Tibial nerve (tissue), 4 donors: ENCODE measurements at regions not wholly inside any gene's neighbourhood (a gene's known extent, or its start where the extent isn't known, plus 50 kb on each side); places are given as distances from the start of the nearest gene placed in this dataset.

Experiments
- DNase-seq, 2 donors: peaks; one replicate each; pipeline ENCODE4 v3.0.0-alpha.2; 2019; ENCODE audit warnings: low spot score in 2 of 2
- H3K27ac ChIP-seq, 4 donors: fragments of 200-600 bp; sonication (generic) in 3 of 4; one replicate each; pipeline ENCODE4 v1.5.1; 2017 to 2019; ENCODE audit warnings: mild to moderate bottlenecking in 1 of 4
- H3K27me3 ChIP-seq, 2 donors: fragments of 200-600 bp; sonication (generic) in 1 of 2; one replicate each; pipeline versions ENCODE4 v1.5.1 to v1.6.0; 2017 to 2019
- H3K36me3 ChIP-seq, 3 donors: fragments of 200-600 bp; sonication (generic); one replicate each; pipeline ENCODE4 v1.5.1; 2018 to 2019
- H3K4me1 ChIP-seq, 4 donors: fragments of 200-600 bp; sonication (generic) in 3 of 4; one replicate each; pipeline ENCODE4 v1.5.1; 2017 to 2019
- H3K4me3 ChIP-seq, 4 donors: fragments of 200-600 bp; sonication (generic) in 3 of 4; one replicate each; pipeline ENCODE4 v1.5.1; 2017 to 2019; ENCODE audit warnings: mild to moderate bottlenecking in 1 of 4, moderate library complexity in 1 of 4
- H3K9me3 ChIP-seq, 4 donors: fragments of 200-600 bp; sonication (generic) in 3 of 4; one replicate each; pipeline ENCODE4 v1.5.1; 2017 to 2019
- EP300 ChIP-seq, 2 donors: sonication (generic); formaldehyde crosslinking; IDR thresholded peaks; one replicate each; pipeline ENCODE4 v1.6.1; 2017; ENCODE audit warnings: antibody characterized with exemption in 2 of 2, mild to moderate bottlenecking in 1 of 2
- POLR2A ChIP-seq, 2 donors: fragments of 450-650 bp; IDR thresholded peaks; one replicate each; pipeline ENCODE4 v1.6.1; 2017; ENCODE audit warnings: antibody characterized with exemption in 2 of 2, mild to moderate bottlenecking in 2 of 2, moderate library complexity in 2 of 2
- WGBS, 2 donors: methylation state at CpG; one replicate each; pipeline ENCODE4 v1.1.5; 2018; 5-methylcytosine and 5-hydroxymethylcytosine counted together
- TF ChIP-seq, protein P1 (sequence below), 5 experiments: fragments of 200-600 bp in 3 of 5; fragments of 450-650 bp in 2 of 5; sonication (generic) in 3 of 5; IDR thresholded peaks; one replicate each; pipeline ENCODE4 v1.5.1; 2016 to 2019; ENCODE audit warnings: antibody characterized with exemption in 5 of 5, mild to moderate bottlenecking in 3 of 5, moderate library complexity in 2 of 5

GRCh38 chr13:105565136-105565727 is 970.2 kb downstream of the EFNB2 start:
- no peak for DNase-seq
- TF ChIP-seq, protein P1, sequence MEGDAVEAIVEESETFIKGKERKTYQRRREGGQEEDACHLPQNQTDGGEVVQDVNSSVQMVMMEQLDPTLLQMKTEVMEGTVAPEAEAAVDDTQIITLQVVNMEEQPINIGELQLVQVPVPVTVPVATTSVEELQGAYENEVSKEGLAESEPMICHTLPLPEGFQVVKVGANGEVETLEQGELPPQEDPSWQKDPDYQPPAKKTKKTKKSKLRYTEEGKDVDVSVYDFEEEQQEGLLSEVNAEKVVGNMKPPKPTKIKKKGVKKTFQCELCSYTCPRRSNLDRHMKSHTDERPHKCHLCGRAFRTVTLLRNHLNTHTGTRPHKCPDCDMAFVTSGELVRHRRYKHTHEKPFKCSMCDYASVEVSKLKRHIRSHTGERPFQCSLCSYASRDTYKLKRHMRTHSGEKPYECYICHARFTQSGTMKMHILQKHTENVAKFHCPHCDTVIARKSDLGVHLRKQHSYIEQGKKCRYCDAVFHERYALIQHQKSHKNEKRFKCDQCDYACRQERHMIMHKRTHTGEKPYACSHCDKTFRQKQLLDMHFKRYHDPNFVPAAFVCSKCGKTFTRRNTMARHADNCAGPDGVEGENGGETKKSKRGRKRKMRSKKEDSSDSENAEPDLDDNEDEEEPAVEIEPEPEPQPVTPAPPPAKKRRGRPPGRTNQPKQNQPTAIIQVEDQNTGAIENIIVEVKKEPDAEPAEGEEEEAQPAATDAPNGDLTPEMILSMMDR (IDR thresholded peaks at IDR 0.05), result no peak
- TF ChIP-seq EP300 (IDR thresholded peaks at IDR 0.05) (no peak), POLR2A (IDR thresholded peaks at IDR 0.05) (no peak)
- WGBS, 2 donors, result 53 to 57% methylated on average over 3 of the region's 3 CpGs
- Histone ChIP-seq H3K27ac (no peak overlapping the region), H3K9me3 (no peaks in the 10 kb centered on the region), H3K4me3 (no peak overlapping the region), H3K4me1 (no peaks in the 10 kb centered on the region), H3K36me3 (no peaks in the 10 kb centered on the region), H3K27me3 (no peaks in the 10 kb centered on the region)

DNA sequence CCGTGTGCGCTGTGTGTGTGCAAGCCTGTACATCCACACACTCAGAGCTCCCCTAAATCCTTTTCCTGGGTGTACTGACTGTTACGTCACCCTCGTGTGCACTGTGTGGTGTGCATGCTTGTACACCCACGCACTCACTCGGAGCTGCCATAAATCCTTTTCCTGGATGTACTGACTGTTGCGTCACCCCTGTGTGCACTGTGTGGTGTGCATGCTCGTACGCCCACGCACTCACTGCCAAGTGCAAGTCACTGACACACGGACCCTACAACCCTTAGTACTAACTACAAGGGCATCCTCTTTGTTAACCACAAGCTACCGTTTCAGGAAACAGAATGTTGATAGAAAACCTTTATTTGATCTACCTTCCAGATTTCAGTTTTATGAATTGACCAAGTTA is 983.4 kb downstream of the EFNB2 start:
- TF ChIP-seq EP300 (IDR thresholded peaks at IDR 0.05), result no peak
- TF ChIP-seq POLR2A (IDR thresholded peaks at IDR 0.05), result no peak
- TF ChIP-seq, protein P1 (IDR thresholded peaks at IDR 0.05), result no peak
- Histone ChIP-seq H3K27ac (no peak overlapping the region), H3K27me3 (no peaks in the 10 kb centered on the region), H3K4me3 (no peak overlapping the region), H3K36me3 (no peaks in the 10 kb centered on the region), H3K4me1 (no peaks in the 10 kb centered on the region), H3K9me3 (no peaks in the 10 kb centered on the region)
- no peak for DNase-seq
- 67 to 77% methylated on average over 12 of the region's 12 CpGs for WGBS, 2 donors

DNA sequence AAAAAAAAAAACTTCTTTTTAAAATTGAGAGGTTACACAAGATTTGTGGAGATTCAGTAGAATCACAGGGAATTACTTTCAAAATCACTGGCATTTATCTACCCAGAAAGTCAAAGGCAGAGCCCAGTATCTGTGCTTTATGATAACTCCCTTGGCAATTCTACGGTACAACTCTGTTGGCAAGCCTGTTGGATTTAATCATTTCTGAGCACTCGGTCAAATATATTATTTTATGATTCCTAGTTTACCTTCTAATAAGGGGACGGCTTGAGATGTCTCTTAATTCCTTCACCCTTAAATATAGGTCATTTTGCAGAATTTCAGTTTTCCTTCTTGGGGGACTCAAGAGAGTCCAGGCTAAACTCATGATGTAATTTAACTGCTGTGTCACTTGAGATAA is 987.6 kb downstream of the EFNB2 start:
- no peak for DNase-seq
- no peaks in the 10 kb centered on the region for H3K4me1 ChIP-seq
- H3K27me3 ChIP-seq, result no peaks in the 10 kb centered on the region
- H3K27ac ChIP-seq, result no peak overlapping the region
- H3K4me3 ChIP-seq, result no peak overlapping the region
- H3K36me3 ChIP-seq, result no peaks in the 10 kb centered on the region
- TF ChIP-seq POLR2A (IDR thresholded peaks at IDR 0.05) (no peak), EP300 (IDR thresholded peaks at IDR 0.05) (no peak)
- TF ChIP-seq, protein P1 (IDR thresholded peaks at IDR 0.05), result no peak
- no peaks in the 10 kb centered on the region for H3K9me3 ChIP-seq
- 70 to 75% methylated on average over 3 of the region's 3 CpGs for WGBS, 2 donors

DNA sequence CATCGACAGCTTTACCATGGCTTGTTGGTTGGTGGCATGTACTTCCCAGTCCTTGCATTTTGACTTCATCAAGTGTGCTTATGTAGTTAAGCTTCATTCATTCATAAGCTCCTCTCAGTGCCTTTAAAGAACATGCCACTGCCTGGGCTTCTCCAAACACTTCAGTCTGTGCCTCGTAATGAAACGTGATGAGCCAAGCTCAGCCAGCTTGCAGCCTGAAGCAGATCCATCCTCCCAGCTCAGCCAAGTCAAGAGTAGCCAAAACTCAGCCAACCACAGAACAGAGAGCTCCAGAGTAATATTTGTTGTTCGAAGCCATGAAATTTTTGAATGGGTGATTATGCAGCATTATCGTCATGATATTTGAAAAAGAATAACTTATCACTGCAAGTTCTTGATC is 989.7 kb downstream of the EFNB2 start:
- TF ChIP-seq, protein P1 (IDR thresholded peaks at IDR 0.05), result no peak
- TF ChIP-seq EP300 (IDR thresholded peaks at IDR 0.05) (no peak), POLR2A (IDR thresholded peaks at IDR 0.05) (no peak)

DNA sequence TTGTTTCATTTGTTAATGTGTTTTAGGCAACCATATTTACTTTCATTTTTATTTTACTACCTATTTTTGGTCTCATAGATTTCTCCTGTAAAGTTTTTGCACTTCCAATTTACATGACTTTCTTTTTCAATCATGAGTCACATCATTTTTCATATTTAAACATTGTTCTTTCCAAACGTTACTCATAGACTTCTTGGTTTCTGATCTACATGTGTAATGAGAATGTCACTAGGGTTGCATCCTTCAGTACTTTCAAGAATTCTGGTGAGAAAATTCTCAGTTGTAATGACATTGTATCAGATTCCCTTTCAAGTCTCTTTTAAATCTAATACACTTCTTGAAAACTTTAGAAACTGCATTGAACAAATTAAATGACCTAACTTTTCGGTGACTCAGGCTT is 991.7 kb downstream of the EFNB2 start:
- H3K36me3 ChIP-seq, result no peaks in the 10 kb centered on the region
- no peaks in the 10 kb centered on the region for H3K9me3 ChIP-seq
- H3K4me3 ChIP-seq, result no peak overlapping the region
- no peaks in the 10 kb centered on the region for H3K27me3 ChIP-seq
- H3K4me1 ChIP-seq, result no peaks in the 10 kb centered on the region
- no peak overlapping the region for H3K27ac ChIP-seq
- 73 to 74% methylated on average over 2 of the region's 2 CpGs for WGBS, 2 donors
- no peak for DNase-seq
- no peak for TF ChIP-seq EP300 (IDR thresholded peaks at IDR 0.05)

More for the DNA sequence above, 989.7 kb downstream of the EFNB2 start:
- no peak overlapping the region for H3K4me3 ChIP-seq
- no peaks in the 10 kb centered on the region for H3K36me3 ChIP-seq
- no peaks in the 10 kb centered on the region for H3K9me3 ChIP-seq
- no peaks in the 10 kb centered on the region for H3K27me3 ChIP-seq
- no peak for DNase-seq
- H3K27ac ChIP-seq, result no peak overlapping the region
- WGBS, 2 donors, result 84 to 86% methylated on average over 5 of the region's 5 CpGs
- no peaks in the 10 kb centered on the region for H3K4me1 ChIP-seq

- Histone ChIP-seq H3K4me1 (no peaks in the 10 kb centered on the region), H3K27me3 (no peaks in the 10 kb centered on the region), H3K27ac (no peak overlapping the region), H3K36me3 (no peaks in the 10 kb centered on the region), H3K9me3 (no peaks in the 10 kb centered on the region), H3K4me3 (no peak overlapping the region)
- TF ChIP-seq, protein P1 (IDR thresholded peaks at IDR 0.05), result no peak
- TF ChIP-seq POLR2A (IDR thresholded peaks at IDR 0.05) (no peak), EP300 (IDR thresholded peaks at IDR 0.05) (no peak)
- 88% methylated on average over 2 of the region's 2 CpGs for WGBS, 2 donors
- no peak for DNase-seq
Observed at GRCh38 chr13:105541565-105541964, 993.9 kb downstream of the EFNB2 start.
